SH-SY5Y (cell line): ENCODE measurements at regions not wholly inside any gene's neighbourhood (a gene's known extent, or its start where the extent isn't known, plus 50 kb on each side); places are given as distances from the start of the nearest gene placed in this dataset.

Source experiments
- GATA2 ChIP-seq: IDR thresholded peaks from 2 replicates; pipeline ENCODE4 v1.6.1; 2011; ENCODE audit warnings: mild to moderate bottlenecking, low read depth, low read length
- GATA3 ChIP-seq: IDR thresholded peaks from 2 replicates; pipeline ENCODE4 v1.6.1; 2011; ENCODE audit warnings: low read depth, mild to moderate bottlenecking, low read length, moderate library complexity

GRCh38 chr12:84786622-84787021 is 126.0 kb downstream of the SLC6A15 start:
- TF ChIP-seq GATA2 (no peak), GATA3 (no peak)
